K562 (cell line): ENCODE measurements at regions not wholly inside any gene's neighbourhood (a gene's known extent, or its start where the extent isn't known, plus 50 kb on each side); places are given as distances from the start of the nearest gene placed in this dataset.

Experiments
- ATAC-seq: fragments of 200-7000 bp; cut with Tn5 transposase; 3 replicates; pipeline ENCODE4 v1.9.1; 2020; ENCODE audit warnings: moderate library complexity
- BruUV-seq: library from RNA; stranded (reverse); fragments of 400-500 nt; replicated peaks from 2 replicates; lab custom pipeline; 2021; lab: Mats Ljungman, UMichigan
- CTCF ChIA-PET: fragments of 300-600 bp; formaldehyde crosslinking; extraction: SDS; loops from one replicate; lab custom pipeline; 2021; ENCODE audit warnings: low intra/inter-chr PET ratio; lab: Yijun Ruan, JAX
- POLR2A ChIA-PET: fragments of 300-600, 350-650 bp; sonication (Branson Sonifier 250); formaldehyde crosslinking; extraction: SDS; loops from one replicate; lab custom pipeline; 2021; ENCODE audit warnings: antibody characterized with exemption, inconsistent platforms; lab: Yijun Ruan, JAX
- DNase-seq, 4 experiments: peaks; one replicate each; pipeline versions ENCODE4 v3.0.0 to v3.0.0-alpha.2; 2011 to 2018; ENCODE audit warnings: low spot score in 3 of 4, mixed read lengths in 3 of 4; ENCODE audit errors: extremely low read depth in 1 of 4
- FAIRE-seq: peaks from 2 replicates; lab custom pipeline; 2011; peaks lifted over from hg19 to GRCh38; lab: Jason Lieb, UNC
- H2AFZ ChIP-seq: 2 replicates; pipeline ENCODE4 v1.6.0; 2011; ENCODE audit warnings: low read depth, low read length, control low read depth, inconsistent platforms
- H3K27ac ChIP-seq: fragments of 200-600 bp; 3 replicates; pipeline ENCODE4 v1.8.0; 2011; ENCODE audit warnings: low read depth, mild to moderate bottlenecking, control low read depth, inconsistent platforms, low read length, moderate library complexity, mixed read lengths; ENCODE audit errors: extremely low read depth
- H3K27me3 ChIP-seq, 2 experiments: fragments of 300-600 bp in 1 of 2; 2 replicates in 1 of 2; 3 replicates in 1 of 2; pipeline versions ENCODE4 v1.6.0 to v1.8.0; 2011; ENCODE audit warnings: inconsistent platforms in 2 of 2, low read length in 2 of 2, mild to moderate bottlenecking in 1 of 2, mixed read lengths in 1 of 2, moderate library complexity in 1 of 2; ENCODE audit not compliant: control insufficient read depth in 2 of 2, insufficient read depth in 2 of 2
- H3K36me3 ChIP-seq: fragments of 300-600 bp; 3 replicates; pipeline ENCODE4 v1.8.0; 2011; ENCODE audit warnings: mild to moderate bottlenecking, low read length, inconsistent platforms; ENCODE audit not compliant: control insufficient read depth, insufficient read depth
- H3K4me1 ChIP-seq, 2 experiments: fragments of 200-600 bp in 1 of 2; replicated peaks in 1 of 2; 2 replicates in 1 of 2; 3 replicates in 1 of 2; pipeline versions ENCODE4 v1.5.1 to v1.8.0; 2011; ENCODE audit warnings: inconsistent platforms in 2 of 2, low read length in 2 of 2, mild to moderate bottlenecking in 1 of 2, mixed read lengths in 1 of 2, moderate library complexity in 1 of 2; ENCODE audit not compliant: control insufficient read depth in 2 of 2, insufficient read depth in 2 of 2
- H3K4me2 ChIP-seq: 2 replicates; pipeline ENCODE4 v1.6.1; 2011; ENCODE audit warnings: low read length, control low read depth, inconsistent platforms, mixed read lengths; ENCODE audit not compliant: insufficient read depth
- H3K4me3 ChIP-seq: fragments of 200-600 bp; sonication (generic), shearing (Covaris generic); 2 replicates; pipeline ENCODE4 v1.5.1; 2016; ENCODE audit warnings: control low read depth, inconsistent platforms
- H3K79me2 ChIP-seq: fragments of 200-600 bp; 3 replicates; pipeline ENCODE4 v1.8.0; 2011; ENCODE audit warnings: low read length, inconsistent platforms; ENCODE audit not compliant: control insufficient read depth, insufficient read depth
- H3K9ac ChIP-seq, 2 experiments: 2 replicates each; pipeline versions ENCODE4 v1.6.0 to v1.6.1; 2011; ENCODE audit warnings: low read depth in 2 of 2, low read length in 2 of 2, control low read depth in 1 of 2, inconsistent platforms in 1 of 2, mild to moderate bottlenecking in 1 of 2, mixed read lengths in 1 of 2; ENCODE audit not compliant: insufficient read depth in 1 of 2
- H3K9me1 ChIP-seq: one replicate; pipeline ENCODE4 v1.6.0; 2011; ENCODE audit warnings: inconsistent platforms, mild to moderate bottlenecking, low read length, moderate library complexity; ENCODE audit not compliant: control insufficient read depth, insufficient read depth
- H3K9me3 ChIP-seq: replicated peaks from 2 replicates; pipeline ENCODE4 v1.5.1; 2011; ENCODE audit warnings: low read depth, low read length, inconsistent platforms; ENCODE audit not compliant: control insufficient read depth, insufficient read depth
- H4K20me1 ChIP-seq: replicated peaks from 2 replicates; pipeline ENCODE4 v1.6.1; 2011; ENCODE audit warnings: low read length, inconsistent platforms, mixed read lengths; ENCODE audit not compliant: control insufficient read depth, insufficient read depth
- C11orf30 ChIP-seq: fragments of 450-650 bp; IDR thresholded peaks from 2 replicates; pipeline ENCODE4 v1.6.1; 2016; ENCODE audit warnings: low read depth, mild to moderate bottlenecking
- EP300 ChIP-seq: IDR thresholded peaks from 2 replicates; pipeline ENCODE4 v1.6.1; 2012; ENCODE audit warnings: low read length, improper control_type of control experiment
- ERF ChIP-seq: fragments of 450-650 bp; formaldehyde crosslinking; IDR thresholded peaks from 2 replicates; pipeline ENCODE4 v1.4.0; 2020; ENCODE audit warnings: mild to moderate bottlenecking, mixed read lengths
- ETV6 ChIP-seq, 3 experiments: fragments of 150-350 bp in 1 of 3; sonication (generic) in 1 of 3; formaldehyde crosslinking in 1 of 3; IDR thresholded peaks; 2 replicates each; pipeline versions ENCODE4 v1.6.1 to v1.8.0; 2014 to 2022; ENCODE audit warnings: borderline replicate concordance in 2 of 3, low read depth in 2 of 3, antibody characterized with exemption in 1 of 3, low read length in 1 of 3, mild to moderate bottlenecking in 1 of 3, missing genetic modification reagents in 1 of 3
- HDAC6 ChIP-seq: IDR thresholded peaks from 2 replicates; pipeline ENCODE4 v1.6.1; 2012; ENCODE audit warnings: low read depth, mild to moderate bottlenecking, control low read depth, inconsistent platforms, low read length, moderate library complexity
- HMG20B ChIP-seq: fragments of 250-450 bp; sonication (Bioruptor Pico); IDR thresholded peaks from 2 replicates; pipeline ENCODE4 v1.5.0; 2021; ENCODE audit warnings: mild to moderate bottlenecking
- KLF16 ChIP-seq: IDR thresholded peaks from 2 replicates; pipeline ENCODE4 v1.6.1; 2016; ENCODE audit warnings: antibody characterized with exemption
- L3MBTL2 ChIP-seq: fragments of 450-650 bp; IDR thresholded peaks from 2 replicates; pipeline ENCODE4 v1.6.1; 2016; ENCODE audit warnings: mild to moderate bottlenecking, moderate library complexity
- RBM14 ChIP-seq: fragments of 200-400 bp; formaldehyde crosslinking; IDR thresholded peaks from 2 replicates; pipeline ENCODE4 v1.6.1; 2018; ENCODE audit warnings: low read depth, mild to moderate bottlenecking, low read length, moderate library complexity, borderline replicate concordance; ENCODE audit not compliant: insufficient read depth
- RFX5 ChIP-seq: IDR thresholded peaks from 2 replicates; pipeline ENCODE4 v1.6.1; 2011; ENCODE audit warnings: low read depth, mild to moderate bottlenecking, improper control_type of control experiment, low read length
- RNF2 ChIP-seq: sonication (generic); IDR thresholded peaks from 2 replicates; pipeline ENCODE4 v1.6.1; 2016
- SMAD1 ChIP-seq: fragments of 150-350 bp; IDR thresholded peaks from 2 replicates; pipeline ENCODE4 v1.6.1; 2014; ENCODE audit warnings: low read length, low read depth; ENCODE audit not compliant: partially characterized antibody
- SRSF9 ChIP-seq: fragments of 200-400 bp; formaldehyde crosslinking; IDR thresholded peaks from 2 replicates; pipeline ENCODE4 v1.6.1; 2017; ENCODE audit warnings: low read depth, low read length, borderline replicate concordance
- ZEB2 ChIP-seq: fragments of 450-650 bp; IDR thresholded peaks from 2 replicates; pipeline ENCODE4 v1.6.1; 2016
- ZNF239 ChIP-seq: fragments of 250-450 bp; sonication (Bioruptor Pico); IDR thresholded peaks from 2 replicates; pipeline ENCODE4 v1.4.0; 2020; ENCODE audit warnings: mild to moderate bottlenecking
- WGBS: fragments of 100-300 bp; shearing (Covaris generic); methylation state at CpG from one replicate; pipeline ENCODE4 v1.1.6; 2016; ENCODE audit warnings: low coverage, mixed read lengths; ENCODE audit not compliant: insufficient coverage; ENCODE audit errors: missing lambda C conversion rate; 5-methylcytosine and 5-hydroxymethylcytosine counted together
- in situ Hi-C: fragments of 300-500 bp; cut with MboI; formaldehyde crosslinking; loops from 4 replicates; pipeline ENCODE4 v1.15.0; 2018; ENCODE audit warnings: inconsistent platforms, mixed read lengths
- intact Hi-C: fragments of 100-400 bp; cut with micrococcal nuclease; formaldehyde crosslinking; loops from 2 replicates; pipeline ENCODE4 v1.14.2; 2022
- TF ChIP-seq, protein P1 (sequence below): fragments of 250-450 bp; sonication (Bioruptor Pico); IDR thresholded peaks from 2 replicates; pipeline ENCODE4 v1.4.0; 2020
- TF ChIP-seq, protein P2 (sequence below): IDR thresholded peaks from 2 replicates; pipeline ENCODE4 v1.6.1; 2012; ENCODE audit warnings: low read depth, low read length, improper control_type of control experiment, borderline replicate concordance

DNA sequence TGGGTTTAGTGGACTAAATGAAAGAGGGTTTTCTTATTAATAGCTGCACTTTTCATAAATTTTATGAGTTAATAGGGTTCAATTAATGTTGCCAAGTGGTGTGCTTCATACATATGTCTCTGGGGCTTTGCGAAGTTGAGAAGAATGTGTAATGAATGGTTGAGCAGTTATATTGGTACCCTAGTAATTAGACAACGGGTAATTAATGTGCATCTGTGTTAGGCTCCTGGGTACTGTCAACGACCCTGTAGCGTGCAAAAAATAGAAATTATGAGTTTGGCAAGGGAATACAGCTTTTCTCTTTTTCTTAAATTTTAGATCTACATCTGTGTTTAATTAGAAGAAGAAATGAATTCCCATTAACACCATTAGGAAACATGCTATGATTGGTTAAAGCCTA is 1027.7 kb downstream of the ARAP2 start:
- 0% methylated on average over 4 of the region's 4 CpGs for WGBS
- Histone ChIP-seq H3K9me1 (no peaks in the 10 kb centered on the region), H3K4me1 (no peaks in the 10 kb centered on the region), H4K20me1 (no peaks in the 10 kb centered on the region), H3K4me3 (no peak overlapping the region), H3K27ac (no peak overlapping the region), H3K27me3 (no peaks in the 10 kb centered on the region), H3K79me2 (no peaks in the 10 kb centered on the region), H3K9ac (no peak overlapping the region), H2AFZ (no peak overlapping the region), H3K36me3 (no peaks in the 10 kb centered on the region), H3K4me2 (no peak overlapping the region), H3K9me3 (no peaks in the 10 kb centered on the region)
- TF ChIP-seq SRSF9: no peak
- TF ChIP-seq RBM14: no peak
- no peak for TF ChIP-seq C11orf30
- no peak for TF ChIP-seq ERF (CRISPR knock-in tag)
- TF ChIP-seq ZNF239 (CRISPR knock-in tag): no peak
- no peak for TF ChIP-seq ZEB2
- no peak for TF ChIP-seq HDAC6
- TF ChIP-seq RNF2: no peak
- no peak for TF ChIP-seq HMG20B (CRISPR knock-in tag)
- no peak for TF ChIP-seq EP300
- no peak for TF ChIP-seq RFX5
- TF ChIP-seq, protein P1, sequence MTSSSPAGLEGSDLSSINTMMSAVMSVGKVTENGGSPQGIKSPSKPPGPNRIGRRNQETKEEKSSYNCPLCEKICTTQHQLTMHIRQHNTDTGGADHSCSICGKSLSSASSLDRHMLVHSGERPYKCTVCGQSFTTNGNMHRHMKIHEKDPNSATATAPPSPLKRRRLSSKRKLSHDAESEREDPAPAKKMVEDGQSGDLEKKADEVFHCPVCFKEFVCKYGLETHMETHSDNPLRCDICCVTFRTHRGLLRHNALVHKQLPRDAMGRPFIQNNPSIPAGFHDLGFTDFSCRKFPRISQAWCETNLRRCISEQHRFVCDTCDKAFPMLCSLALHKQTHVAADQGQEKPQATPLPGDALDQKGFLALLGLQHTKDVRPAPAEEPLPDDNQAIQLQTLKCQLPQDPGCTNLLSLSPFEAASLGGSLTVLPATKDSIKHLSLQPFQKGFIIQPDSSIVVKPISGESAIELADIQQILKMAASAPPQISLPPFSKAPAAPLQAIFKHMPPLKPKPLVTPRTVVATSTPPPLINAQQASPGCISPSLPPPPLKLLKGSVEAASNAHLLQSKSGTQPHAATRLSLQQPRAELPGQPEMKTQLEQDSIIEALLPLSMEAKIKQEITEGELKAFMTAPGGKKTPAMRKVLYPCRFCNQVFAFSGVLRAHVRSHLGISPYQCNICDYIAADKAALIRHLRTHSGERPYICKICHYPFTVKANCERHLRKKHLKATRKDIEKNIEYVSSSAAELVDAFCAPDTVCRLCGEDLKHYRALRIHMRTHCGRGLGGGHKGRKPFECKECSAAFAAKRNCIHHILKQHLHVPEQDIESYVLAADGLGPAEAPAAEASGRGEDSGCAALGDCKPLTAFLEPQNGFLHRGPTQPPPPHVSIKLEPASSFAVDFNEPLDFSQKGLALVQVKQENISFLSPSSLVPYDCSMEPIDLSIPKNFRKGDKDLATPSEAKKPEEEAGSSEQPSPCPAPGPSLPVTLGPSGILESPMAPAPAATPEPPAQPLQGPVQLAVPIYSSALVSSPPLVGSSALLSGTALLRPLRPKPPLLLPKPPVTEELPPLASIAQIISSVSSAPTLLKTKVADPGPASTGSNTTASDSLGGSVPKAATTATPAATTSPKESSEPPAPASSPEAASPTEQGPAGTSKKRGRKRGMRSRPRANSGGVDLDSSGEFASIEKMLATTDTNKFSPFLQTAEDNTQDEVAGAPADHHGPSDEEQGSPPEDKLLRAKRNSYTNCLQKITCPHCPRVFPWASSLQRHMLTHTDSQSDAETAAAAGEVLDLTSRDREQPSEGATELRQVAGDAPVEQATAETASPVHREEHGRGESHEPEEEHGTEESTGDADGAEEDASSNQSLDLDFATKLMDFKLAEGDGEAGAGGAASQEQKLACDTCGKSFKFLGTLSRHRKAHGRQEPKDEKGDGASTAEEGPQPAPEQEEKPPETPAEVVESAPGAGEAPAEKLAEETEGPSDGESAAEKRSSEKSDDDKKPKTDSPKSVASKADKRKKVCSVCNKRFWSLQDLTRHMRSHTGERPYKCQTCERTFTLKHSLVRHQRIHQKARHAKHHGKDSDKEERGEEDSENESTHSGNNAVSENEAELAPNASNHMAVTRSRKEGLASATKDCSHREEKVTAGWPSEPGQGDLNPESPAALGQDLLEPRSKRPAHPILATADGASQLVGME (CRISPR knock-in tag): no peak
- TF ChIP-seq ETV6 (IDR thresholded peaks at IDR 0.05; ENCODE audit: borderline replicate concordance in 1 of 2, low read depth in 2 of 2, low read length in 1 of 2): no peak
- no peak for TF ChIP-seq ETV6 (CRISPR knock-in tag; IDR thresholded peaks at IDR 0.05; ENCODE audit: borderline replicate concordance)
- TF ChIP-seq KLF16: no peak
- no peak for TF ChIP-seq SMAD1
- TF ChIP-seq, protein P2, sequence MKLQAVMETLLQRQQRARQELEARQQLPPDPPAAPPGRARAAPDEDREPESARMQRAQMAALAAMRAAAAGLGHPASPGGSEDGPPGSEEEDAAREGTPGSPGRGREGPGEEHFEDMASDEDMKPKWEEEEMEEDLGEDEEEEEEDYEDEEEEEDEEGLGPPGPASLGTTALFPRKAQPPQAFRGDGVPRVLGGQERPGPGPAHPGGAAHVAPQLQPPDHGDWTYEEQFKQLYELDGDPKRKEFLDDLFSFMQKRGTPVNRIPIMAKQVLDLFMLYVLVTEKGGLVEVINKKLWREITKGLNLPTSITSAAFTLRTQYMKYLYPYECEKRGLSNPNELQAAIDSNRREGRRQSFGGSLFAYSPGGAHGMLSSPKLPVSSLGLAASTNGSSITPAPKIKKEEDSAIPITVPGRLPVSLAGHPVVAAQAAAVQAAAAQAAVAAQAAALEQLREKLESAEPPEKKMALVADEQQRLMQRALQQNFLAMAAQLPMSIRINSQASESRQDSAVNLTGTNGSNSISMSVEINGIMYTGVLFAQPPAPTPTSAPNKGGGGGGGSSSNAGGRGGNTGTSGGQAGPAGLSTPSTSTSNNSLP: no peak
- no peak for TF ChIP-seq L3MBTL2
- BruUV-seq: no TSS peak
- in situ Hi-C loops (no loop called here), intact Hi-C loops (no loop called here)
- DNase-seq (no peak), ATAC-seq (no peak), FAIRE-seq (no peak)
- CTCF ChIA-PET: no interaction called here
- POLR2A ChIA-PET: no interaction called here
